ENCODE measurements at regions not wholly inside any gene's neighbourhood (a gene's known extent, or its start where the extent isn't known, plus 50 kb on each side); places are given as distances from the start of the nearest gene placed in this dataset.
"Not testable (repeated sequence)": the region's sequence is repeated elsewhere in the genome, so short reads cannot be mapped to it uniquely, and the experiment has no call there.

DNA sequence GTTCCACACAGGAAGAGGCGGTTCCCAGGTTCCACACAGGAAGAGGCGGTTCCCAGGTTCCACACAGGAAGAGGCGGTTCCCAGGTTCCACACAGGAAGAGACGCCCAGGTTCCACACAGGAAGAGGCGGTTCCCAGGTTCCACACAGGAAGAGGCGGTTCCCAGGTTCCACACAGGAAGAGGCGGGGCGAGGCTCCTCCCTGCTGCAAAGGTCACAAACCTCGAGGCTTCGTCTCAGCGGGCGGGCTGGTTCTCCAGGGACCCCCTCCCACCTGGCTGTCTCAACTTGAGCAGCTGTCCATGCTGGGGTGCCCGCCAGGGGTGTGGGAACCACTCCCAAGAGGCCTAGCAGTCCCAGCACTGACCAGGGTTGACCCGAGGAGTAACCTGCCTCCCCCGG lies 94.3 kb upstream of the RUFY1 start:
- not testable (repeated sequence) for DNase-seq (ENCODE audit: low read depth)

GRCh38 chr5:179455320-179455719 lies 95.0 kb upstream of the RUFY1 start:
- DNase-seq (ENCODE audit: low read depth) = no peak

DNA sequence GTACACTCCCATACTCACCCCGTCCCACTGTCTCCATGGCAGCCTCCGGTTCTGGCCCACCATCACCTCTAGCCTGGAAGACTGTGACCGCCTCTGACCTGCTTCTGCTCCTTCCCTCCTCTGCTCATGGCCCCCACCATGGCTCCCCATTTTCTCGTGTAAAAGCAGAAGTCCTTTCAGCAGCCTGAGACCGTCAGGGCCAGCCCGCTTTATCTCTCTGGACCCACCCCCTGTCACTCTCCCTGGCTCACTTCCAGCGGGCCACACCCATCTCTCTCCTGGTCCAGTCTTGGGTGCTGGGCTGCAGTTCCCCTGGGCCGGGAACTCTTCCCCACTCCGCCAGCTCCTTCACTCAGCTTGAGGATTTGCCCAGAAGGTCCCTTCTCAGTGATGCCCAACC lies 96.0 kb upstream of the RUFY1 start:
- DNase-seq (ENCODE audit: low read depth) = no peak

DNA sequence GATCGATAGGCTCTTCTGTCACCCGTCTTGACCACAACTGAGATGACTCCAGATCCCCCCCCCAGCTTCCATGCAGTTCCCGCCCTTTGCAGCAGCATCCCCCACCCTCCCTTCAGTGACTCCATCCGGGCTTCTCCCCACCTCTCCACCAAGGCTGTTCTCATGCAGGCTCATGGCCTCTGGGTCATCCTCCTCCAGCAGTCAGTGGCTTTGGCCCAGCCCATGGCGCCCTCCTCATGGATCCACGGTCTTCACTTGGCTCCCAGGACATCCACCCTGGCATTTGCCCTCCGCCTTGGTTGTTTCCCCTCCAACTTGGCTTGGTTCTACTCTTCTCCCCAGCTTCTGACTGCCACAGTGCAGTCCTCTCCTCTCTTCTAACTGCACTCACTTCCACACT lies 96.7 kb upstream of the RUFY1 start:
- no peak for DNase-seq (ENCODE audit: low read depth)

DNA sequence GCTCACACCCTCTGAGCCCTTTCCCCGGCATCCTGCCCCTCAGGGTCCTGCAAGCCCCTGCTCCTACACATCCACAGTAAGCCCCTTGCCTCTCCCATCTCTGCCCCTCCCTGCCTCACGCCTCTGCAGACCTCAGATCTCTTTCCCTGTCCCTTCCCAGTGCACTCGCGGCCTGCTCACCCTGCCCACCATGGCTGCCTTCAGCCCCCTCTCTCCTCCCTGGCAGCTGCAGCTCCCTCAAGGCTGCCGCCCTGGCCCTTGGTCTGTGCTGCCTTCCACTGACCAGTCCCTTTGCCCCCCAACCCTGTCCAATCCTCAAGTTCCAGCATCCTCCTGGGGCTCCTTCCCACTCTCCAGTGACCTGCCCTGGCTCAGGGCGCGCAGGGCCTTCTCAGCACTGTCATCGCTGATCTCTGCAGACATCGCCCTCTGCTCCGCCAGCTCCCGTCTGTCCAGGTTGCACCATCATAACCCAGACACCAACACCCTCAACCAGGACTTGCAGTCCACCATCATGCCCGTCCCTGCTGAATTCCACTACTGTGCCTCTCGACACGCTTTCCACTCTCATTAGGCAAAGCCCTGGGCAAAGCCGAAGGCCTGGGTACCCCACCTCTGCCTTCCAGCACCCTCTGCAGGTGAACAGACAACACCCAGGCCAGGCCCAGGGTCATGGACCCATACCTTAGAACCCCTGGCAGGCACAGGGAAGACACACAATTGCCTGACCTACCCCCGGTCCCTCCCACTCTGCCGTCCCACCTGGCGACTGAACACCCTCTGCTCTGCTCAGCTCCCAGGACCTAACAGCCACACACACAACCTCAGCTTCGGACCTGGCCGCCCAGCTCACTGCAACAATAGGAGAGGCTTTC lies 97.8 kb upstream of the RUFY1 start:
- no peak for DNase-seq (ENCODE audit: low read depth)

- DNase-seq (ENCODE audit: low read depth) = no peak
Measured at GRCh38 chr5:179451828-179452196, 98.5 kb upstream of the RUFY1 start.

DNA sequence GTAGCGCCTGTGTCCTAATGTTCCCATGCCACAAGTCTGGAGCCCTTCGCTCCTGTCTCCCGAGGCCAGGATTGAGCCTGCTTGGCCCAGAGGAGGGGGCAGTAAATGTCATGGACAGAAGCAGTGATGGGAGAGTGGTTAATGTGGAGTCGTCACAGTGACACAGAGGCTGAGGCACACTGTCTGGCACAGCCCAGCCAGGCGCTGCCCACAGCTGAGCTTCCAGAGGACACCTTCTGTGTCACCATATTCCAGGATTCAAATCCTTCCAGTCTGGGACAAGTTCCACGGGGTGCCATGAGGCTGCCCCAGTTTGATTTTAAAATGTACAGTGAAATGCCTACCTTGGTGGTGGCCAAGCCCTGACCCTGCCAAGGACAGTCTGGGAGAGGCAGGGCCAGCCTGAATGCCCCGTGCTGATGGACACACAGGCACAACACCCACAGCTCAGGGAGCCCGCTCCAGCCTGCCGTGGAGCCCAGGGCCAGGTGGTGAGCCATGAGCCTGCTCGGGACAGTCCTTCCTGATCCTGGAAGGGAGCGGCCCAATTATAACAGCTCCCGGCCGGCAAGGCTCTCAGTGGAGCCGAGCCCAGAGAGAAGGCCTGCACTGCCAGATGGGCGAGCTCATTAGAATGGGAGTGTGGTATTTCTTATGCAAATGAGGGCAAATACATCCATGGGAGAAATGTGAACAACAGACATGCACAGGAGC lies 99.1 kb upstream of the RUFY1 start:
- DNase-seq (ENCODE audit: low read depth) = no peak

DNA sequence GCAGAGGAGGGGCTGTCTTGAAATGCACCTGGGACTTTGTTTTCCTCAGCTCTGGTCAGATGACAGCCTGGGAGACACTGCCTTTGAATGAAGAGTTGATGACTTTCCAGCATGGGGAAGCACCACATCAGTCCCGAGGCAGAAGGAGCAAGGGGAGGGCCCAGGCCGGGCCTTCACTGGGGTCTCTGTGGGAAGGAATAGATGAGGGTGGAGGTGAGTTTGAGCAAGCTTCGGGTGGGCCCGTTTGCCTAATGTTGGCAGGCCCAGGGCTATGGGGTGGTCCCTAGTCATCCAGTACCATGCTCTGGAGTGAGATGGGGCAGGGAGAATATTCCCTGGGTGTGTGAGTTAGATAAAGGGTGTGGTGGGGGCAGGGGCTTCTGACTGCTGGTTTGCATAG lies 100.4 kb upstream of the RUFY1 start:
- DNase-seq (ENCODE audit: low read depth) = not testable (repeated sequence)

GRCh38 chr5:179448282-179448681 lies 102.1 kb upstream of the RUFY1 start:
- DNase-seq (ENCODE audit: low read depth) = not testable (repeated sequence)

DNA sequence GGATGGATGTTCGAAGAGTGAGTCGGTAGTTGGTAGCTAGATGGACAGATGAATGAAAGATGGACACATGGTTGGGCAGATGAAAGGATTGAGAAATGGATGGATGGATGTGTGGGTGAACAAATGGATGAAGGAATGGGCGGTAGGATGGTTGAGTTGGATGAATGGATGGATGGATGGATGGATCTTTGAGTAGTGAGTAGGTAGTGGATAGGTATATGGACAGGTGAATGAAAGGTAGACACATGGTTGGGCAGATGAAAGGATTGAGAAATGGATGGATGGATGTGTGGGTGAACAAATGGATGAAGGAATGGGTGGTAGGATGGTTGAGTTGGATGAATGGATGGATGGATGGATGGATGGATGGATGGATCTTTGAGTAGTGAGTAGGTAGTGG lies 97.0 kb upstream of the ADAMTS2 start:
- not testable (repeated sequence) for DNase-seq (ENCODE audit: low read depth)

DNA sequence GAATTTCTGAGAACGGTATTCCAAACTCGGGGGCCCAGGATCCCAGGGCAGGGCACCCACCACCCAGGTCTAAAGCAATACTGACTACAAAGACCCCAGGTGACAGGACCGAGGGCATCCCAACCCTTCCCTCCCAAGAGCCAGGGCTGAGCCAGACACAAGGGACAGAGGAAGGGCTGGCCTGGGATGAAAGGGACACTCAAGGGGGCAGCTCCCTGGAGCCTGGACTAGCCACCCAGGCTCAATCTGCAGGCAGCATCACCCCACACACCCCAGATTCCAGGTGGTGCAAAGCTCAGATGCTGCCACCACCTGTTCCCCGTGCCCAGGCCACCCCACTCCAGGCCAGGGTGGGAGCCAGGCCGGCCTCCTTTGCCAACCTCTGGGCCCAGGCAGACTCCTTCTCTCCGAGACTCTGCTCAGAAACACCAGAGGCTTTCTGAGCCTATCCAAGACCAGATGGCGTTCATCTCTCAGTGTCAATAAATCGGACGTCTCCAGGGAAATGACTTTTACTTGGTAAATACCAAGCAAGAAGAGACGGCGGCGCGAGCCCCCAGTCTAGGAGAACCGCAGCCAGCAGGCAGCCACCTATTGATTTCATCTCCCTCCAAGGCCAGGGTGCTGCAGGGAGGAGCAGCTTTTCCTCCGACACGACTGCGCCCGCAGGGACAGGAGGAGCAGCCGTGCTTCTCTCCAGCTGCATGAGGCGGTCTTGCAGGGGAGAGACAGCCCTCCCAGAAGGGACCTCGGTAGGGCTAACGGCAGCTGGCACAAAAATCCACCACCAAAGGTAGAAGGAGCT lies 94.1 kb upstream of the ADAMTS2 start:
- DNase-seq (ENCODE audit: low read depth) = no peak

- no peak for DNase-seq (ENCODE audit: low read depth)
Measured at GRCh38 chr5:179438461-179438860, 93.2 kb upstream of the ADAMTS2 start.

DNA sequence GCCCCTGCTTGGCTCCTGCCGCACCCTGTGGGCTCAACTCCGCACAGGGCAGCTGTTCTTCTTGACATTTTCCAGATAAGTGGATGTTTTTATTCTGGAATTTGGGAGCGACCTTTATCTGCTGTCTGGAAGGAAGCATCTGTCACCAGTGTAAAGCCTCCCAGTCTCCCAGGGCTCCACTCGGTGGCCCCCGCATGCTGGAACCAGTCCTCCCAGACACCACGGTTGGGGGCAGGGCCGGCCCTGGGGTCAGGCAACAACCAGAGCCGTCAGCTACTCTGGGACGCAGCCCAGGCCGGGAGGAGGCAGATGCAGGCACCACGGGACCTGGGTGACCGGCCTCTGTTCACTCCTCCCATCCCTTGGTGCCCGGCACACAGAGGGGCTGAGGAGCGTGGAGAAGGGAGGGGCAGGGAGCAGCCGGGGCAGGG lies 92.8 kb upstream of the ADAMTS2 start:
- DNase-seq (ENCODE audit: low read depth) = no peak

DNA sequence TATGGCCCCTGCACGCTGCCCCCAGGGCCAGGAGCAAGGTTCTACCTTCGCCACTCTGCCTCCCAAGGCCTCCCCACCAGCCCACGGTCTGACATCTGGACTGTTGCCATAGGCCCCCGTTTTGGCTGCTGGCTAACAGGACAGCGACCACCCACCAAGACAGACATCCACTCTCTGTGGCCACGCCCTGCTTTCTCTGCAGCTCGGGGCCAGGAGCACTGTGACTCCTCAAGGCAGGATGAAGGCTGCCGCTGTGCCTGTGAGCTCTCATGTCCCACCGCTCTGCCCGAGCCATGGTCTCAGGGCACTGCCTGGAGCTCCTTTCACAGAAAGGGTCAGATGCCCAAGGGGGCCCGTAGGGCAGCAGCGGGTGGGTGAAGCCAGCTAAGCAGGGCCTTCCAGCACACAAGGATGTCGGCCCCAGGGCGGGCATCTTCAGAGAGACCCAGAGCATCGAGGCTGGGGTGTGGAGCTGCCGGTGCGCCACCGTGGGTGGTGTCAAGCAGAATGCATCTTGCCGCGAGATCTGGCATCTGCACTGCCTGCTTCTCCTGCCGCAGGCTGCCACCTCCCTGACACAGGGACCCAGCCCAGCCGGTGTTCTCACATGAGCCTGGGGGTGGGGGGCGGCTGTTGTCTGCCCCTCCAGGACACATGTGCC lies 92.2 kb upstream of the ADAMTS2 start:
- DNase-seq (ENCODE audit: low read depth) = no peak

DNA sequence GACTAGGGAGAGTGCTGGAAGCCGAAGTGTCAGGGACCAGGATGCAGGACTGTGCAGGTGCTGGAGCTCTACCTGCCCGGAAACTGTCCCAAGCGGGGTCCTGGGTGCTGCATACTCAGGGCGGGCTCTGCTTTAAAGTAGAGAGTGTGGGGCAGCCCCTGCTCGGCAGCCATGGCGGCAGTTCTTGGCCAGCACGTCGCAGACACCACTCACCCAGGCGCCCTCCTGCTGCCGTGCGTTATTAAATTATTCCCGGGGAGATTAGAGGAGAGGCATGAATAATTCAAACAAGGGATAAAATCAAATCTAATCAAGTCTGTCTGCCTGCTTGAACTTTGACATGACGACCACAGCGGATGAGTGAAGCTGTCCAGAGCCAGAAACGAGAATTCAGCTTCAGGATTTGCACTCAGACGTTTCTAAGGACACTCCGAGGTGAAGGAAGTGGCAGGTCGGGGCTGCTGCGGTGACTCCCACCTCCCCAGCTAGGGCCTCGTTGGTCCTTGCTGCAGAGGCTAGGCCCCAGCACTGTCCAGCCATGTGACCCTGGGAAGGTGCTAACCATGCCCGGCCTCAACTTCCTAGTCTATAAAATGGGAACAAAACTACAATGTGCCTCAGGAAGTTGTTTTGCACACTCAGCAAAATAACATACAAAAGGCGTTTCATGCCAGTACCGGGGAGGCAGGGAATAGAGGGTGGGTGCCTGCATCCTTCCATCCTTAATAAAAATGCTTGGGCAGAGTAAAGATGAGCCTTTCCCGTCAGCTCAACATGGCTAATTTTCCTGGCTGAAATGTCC lies 91.3 kb upstream of the ADAMTS2 start:
- DNase-seq (ENCODE audit: low read depth) = no peak

- DNase-seq (ENCODE audit: low read depth) = no peak
Measured at GRCh38 chr5:179435731-179436315, 90.6 kb upstream of the ADAMTS2 start.

GRCh38 chr5:179435181-179435580 lies 89.9 kb upstream of the ADAMTS2 start:
- DNase-seq (ENCODE audit: low read depth) = no peak

DNA sequence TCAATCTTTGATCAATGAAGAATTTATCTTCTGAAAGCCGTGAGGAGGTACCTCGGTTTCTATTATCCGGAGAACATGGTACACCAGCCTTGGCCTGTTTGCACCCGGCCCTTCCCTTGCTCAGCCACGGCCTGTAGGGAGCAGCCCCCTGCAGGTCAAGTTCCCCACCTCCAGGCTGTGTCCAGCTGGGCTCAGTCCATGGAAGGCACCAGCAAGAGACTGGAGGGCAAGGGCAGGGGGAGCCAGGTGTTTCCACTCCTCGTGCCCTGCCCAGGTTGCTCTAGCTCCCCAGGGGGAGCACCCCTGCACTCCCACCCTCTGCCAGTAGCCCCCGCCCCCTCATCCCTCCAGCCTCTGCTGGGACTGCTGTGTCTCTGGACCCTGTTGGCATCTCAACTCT lies 87.3 kb upstream of the ADAMTS2 start:
- DNase-seq (ENCODE audit: low read depth) = no peak

DNA sequence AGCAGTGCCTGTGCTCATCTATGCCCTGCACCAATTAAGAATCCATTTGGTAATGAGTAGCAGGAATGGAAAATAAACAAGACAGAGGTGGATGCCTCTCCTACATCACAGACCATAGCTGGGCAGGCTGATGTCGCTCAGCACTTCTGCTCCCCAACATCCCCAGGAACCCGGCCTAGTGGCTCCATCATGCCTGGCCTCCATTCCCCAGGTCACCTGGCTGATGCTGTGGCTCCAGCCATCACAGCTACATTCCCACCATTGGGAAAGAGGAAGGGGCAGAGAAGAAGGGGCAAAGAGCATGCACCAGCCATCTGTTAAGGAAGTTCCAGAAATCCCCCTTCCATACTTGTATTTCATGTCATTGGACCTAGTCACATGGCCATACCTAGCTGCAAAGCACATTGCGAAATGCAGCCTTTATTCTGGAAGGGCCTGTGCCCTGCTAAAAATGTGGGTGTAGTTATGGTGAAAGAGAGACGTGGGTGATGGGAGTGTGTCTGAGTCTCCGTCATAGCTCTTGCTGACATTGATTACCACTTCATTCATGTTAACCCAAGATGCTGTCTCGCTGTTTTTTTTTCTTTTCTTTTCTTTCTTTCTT lies 86.1 kb upstream of the ADAMTS2 start:
- no peak for DNase-seq (ENCODE audit: low read depth)

All from GM04503 (cell line).